Right lung (tissue), 2 donors: ENCODE measurements at regions not wholly inside any gene's neighbourhood (a gene's known extent, or its start where the extent isn't known, plus 50 kb on each side); places are given as distances from the start of the nearest gene placed in this dataset.
A peak's percentile ranks its signal among the peaks of the same experiment; 100 is the strongest.

ENCODE experiments used
- DNase-seq, 2 donors: peaks; one replicate each; pipeline ENCODE4 v3.0.0-alpha.2; 2013

DNA sequence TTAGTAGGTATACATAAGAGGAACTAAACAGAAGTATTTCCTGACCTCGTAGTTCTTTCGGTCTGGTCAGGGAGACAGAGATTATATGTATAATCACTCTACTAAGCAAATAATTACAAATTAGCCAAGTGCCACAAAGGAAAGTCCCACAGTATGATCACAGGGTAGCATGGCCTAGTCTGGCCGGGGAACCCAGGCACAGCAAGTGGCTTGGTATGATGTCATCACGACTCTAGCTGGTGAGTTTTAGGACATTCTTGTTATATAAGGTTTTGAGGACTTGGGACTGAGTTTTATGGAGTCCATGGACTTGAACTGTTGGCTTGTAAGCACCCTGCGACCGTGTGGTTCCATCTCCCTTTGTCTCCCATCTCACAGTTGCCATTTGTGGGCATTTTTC is 316.5 kb upstream of the ZFHX3 start:
- no peak for DNase-seq

DNA sequence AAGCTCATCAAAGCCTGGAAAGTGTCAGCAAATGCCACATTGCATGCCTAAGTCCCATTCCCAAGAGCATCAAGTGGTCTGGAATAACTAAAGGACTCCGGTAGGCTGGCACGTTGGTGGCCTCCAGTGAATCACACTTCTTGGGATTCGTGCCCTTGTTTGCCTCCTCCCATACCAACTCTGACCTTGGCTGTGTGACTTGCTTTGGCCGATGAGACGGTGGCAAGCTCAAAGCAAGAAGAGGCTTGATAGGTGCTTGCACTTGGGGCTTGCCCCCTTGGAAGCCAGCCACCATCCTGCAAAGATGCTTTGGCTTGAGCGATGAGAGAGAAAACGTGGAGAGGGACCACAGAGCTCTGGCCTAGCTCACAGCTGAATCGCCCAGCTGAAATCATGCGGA is 313.1 kb upstream of the ZFHX3 start:
- no peak for DNase-seq

DNA sequence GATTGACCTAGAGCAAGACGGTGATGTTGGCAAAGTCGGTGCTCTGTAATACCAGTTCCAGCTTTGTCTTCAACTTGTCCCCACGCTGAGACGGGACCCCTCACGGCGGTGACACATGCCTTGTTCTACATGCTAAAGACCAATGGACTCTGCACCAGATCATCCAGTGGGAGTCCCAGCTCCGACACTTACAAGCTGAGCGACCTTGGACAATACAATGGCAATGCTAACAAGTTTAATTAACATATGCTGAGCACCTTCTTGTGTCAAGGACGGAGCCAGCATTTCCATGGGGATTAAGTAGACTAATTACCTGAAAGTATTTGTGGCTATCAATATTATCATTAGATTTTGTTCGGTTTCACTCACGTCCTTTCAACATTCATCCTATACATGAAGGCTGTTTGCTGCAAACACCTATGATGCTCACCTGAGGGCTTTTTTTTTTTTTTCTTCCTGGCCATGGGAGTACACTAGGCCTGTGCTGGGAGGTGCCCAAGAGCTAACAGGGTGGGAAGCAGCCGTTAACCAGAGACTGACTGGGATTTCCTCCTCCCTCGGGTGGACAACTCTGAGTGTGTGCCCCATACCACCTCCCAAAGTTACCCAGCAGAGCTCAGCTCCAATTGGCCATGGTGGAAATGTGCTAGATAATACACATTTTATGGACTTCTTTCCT is 308.6 kb upstream of the ZFHX3 start:
- DNase-seq = no peak

DNA sequence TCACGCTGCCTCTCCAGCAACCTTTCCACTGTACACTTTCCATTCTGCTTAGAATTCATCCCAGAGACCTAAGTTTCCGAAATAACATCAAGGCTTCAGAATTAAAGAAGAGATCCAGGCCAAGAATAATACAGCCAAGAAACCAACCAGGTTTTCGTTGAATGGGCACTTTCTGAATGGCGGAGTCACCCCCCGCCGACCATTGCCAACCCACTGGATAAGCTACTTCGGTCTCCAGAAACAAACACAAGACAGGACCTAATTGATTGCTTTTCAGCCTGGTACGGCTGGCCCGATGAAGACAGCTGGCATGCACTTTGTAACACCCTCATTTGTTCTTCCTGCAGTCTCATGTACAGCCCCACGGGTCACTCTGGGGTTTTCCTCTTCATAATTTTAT is 308.1 kb upstream of the ZFHX3 start:
- DNase-seq = no peak

DNA sequence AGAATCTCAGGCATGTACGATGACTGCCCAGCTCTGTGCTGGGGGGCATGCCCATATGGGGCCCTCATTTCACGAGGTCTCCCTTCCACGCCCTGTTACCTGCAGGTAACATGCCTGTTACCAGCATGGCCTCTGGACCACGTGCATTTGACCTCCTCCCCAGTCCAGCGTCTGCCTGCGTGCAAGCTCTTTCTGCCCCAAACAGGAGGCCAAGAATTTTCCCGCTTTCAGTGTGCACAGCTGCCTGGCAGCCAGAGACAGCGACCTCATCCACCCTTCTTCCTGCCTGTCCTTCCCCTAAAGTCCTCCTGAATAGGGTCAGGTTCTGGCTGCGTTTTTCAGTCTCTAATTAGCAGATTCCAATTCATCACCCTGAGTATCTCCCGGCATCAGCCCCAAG is 306.5 kb upstream of the ZFHX3 start:
- DNase-seq = no peak

- no peak for DNase-seq
Observed at GRCh38 chr16:73350707-73351452, 303.0 kb upstream of the ZFHX3 start.

DNA sequence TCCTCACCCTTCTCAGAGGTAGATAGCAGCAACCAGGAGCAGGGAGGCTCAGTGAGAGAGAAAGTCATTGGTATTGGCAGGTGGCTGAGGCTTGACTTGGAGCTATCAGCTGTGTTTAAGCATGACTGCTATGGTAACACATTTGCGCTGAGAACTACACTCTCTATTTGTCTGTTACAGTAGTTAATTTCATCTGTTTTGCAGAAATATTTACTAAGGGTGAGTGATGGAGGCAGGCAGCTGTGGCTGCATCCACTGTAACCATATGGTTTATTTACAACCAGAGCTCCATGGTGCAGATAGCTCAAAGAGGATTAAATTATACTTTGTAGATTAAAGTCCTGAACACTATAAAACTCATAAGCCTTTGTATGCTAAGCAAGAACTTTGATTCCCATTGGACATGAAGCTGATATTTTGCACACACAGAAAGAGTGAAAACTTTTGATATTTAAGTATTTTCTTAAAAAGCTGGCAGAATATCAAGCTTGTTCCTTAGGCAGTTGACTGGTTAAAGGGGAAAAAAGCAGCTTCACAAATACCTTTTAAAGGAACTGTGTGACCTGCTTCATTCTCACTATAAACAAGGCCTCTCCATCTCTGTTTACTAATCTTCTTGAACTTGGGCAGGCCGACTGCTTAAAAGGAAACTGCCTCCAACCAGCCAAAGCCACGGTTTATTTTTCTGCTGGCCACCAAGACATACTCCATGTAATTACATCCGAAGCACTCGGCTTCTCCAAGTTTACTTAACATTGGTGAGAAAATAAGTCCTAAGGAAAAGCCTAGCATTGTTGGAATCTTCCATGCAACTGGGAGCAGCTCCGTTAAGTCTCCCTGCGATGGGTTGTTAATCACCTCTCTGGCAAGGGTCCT is 299.8 kb upstream of the ZFHX3 start:
- peak; percentile 15 to 17 for DNase-seq

DNA sequence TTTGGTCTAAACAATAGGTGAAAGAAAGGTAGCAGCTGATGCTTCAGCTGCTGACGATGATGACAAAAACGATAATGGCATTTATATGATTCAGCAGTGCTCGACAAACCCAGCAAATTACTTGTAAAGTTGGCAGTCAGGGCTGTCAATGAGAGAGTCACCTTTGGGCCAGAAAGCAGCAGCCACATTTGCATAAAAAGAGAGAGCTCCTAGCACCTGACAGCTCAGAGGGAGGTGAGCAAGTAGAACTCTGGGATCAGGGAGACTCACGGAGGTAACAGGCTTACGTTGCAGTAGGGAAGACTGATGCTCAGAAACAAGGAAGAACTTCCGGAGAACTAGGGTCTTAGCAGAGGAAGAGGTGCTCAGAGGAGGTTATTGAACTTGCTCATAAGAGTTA is 291.9 kb upstream of the ZFHX3 start:
- no peak for DNase-seq

DNA sequence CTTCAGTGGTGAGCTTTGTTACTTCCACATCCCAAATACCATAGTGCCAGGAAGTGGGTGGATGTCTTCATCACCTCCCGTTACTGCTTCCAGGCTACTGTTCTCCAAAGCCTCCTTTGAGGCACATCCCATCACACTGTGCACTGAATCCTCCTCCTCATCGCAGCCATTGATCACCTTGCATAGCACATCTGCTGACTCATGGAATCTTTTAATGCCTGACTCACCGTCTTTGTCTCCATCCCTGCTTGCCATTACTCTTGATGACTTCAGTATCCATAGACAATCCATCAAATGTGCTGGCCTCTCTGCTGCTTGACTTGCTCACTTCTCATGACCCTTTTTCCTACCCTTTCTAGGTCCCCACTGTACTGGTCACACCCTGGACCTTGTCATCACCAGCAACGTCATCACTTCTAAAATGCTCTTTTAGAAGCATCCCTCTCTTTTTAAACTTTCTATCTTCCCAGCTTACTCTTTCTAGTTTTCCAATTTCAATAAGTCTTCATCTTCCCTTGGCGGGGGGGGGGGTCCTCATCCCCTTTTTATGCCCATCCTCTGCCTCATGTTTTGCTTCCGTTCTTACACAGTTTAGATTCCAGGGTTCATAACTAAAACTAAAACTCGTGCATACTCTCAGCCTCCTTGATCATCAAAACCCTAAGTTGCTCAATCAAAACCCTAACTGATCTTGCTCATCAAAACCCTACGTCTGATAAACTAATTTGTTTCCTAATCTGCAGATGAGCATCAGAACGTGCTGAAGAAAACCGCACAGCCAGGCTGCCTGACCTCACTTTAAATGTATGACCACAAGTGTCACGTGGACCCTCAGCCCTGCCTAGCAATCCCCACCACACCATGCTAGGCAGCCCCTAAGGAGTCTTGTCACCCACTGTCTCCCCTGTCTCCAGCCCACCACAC is 289.7 kb upstream of the ZFHX3 start:
- DNase-seq = no peak

DNA sequence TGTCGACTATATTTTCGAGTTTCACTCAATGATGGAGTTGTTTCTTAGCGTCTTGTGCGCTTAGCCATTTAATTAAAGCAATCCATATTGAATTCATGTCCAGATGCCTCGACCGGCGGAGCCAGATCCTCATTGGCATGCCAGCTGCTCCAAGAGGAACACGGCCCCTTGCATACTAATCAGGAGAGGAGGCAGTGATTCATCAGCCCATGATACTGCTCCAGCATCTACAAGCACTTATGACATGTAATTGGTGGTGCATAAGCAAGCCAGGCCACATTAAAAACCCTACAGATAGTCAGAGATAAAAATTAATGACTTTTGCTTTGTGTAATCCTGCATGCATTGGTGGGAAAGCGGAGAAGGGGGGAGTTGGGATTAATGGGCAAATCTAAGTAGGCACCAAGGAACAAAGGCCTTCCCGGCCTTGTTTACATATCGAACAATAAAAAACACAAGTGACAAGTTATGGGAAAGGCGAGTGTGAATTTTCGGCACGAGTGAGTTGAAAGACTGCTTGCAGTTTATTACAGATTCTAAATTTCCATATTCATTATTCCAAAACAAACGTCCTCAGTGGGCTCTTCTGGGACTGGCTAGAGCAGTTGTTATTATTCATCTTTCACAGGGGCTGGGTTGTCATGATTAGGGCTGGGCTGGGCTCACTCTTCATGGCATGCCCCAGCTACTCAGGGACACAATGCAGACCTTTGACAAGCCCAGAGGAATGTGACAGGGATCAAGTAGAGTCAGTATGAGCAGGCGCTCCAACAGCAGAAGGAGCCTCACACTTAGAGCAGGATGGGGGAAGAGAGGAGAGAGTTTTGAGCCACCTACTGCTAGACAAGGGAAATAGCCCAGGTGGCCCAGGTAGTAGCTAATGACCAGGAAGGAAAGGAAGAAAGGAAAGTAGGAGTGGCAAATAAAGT is 281.7 kb upstream of the ZFHX3 start:
- DNase-seq = no peak

DNA sequence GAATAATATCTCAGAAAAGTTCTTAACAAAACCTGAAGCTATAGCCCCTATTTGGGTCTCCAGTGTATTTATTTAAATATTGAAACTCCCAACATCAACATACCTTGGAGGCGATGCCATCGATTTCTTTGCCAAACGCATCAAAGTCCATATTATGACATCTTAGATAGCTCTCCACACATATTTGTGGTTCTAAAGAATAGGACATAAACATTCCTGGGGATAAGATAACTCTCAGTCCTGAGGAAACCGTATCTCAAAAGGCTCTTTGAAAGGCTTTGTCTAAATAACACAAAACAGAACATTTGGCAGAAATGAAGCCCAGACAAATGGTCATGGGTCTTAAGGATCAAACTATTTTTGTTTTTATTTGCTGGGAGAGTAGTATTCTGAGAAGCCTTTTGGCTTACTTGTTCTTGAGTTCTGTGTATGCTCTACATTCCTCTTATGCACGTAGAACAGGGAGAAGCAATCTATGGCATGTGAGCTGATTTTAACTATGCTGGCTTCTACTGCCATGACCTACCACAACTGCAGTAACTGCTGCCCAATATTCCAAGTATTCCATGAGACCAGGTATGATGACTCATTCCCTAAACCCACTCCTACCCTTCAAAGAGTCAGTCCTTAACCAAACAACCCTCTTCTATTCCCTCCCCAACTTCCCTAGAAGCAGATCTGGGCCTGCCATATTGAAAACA is 279.0 kb upstream of the ZFHX3 start:
- DNase-seq = no peak

DNA sequence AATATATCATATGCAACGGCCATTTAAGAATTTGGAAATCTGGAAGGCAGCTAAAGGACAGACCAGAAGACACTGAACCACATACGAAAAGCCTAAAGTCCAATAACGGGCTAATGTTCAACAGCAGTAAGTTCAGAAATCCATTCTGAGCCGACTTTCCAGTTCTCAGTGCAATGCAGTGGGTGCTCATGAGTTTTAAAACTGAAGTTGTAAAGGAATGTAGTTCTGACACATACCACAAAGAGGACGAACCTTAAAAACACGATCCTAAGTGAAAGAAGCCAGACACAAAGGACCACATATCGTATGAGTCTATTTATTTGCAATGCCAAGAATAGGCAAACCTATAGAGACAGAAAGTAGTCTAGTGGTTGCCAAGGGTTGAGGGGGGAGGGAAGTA is 278.3 kb upstream of the ZFHX3 start:
- DNase-seq = no peak

DNA sequence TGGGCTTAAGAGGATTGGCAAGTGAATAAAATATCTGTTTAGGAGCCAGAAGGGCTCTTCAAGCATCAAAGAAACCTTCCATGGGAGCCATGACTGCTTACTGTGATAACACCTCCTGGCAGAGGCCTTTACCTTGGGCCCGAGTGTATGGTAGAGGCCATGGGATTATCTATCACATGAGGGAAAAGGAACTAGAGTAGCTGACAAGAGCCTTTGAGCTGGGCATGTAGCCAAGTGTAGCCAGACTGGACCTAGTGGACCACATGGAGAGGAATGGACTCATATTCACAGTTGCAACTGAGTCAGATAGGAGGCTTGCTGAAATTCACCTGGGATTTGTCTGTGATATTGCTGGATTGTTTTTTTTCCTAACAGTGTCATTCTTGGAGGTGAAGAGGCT is 276.0 kb upstream of the ZFHX3 start:
- no peak for DNase-seq

DNA sequence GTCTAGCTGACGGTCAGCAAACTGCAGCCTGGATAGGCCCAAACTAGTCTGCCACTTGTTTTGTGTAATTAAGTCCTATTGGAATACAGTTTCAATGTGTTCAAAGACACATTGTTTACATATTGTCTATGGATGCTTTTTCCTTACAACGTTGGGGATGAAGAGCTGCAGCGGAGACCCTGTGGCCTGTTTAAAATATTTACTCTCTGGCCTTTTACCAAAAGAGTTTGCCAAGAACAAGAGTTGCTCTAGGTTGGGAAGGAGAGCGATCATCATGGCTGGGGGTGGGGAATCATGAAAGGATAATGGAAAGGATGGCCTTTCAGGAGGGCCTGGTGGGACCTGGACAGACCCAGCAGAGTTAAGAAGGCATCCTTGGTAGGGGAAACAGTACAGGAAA is 274.9 kb upstream of the ZFHX3 start:
- peak in 1 of 2 donors; percentile 28 for DNase-seq

DNA sequence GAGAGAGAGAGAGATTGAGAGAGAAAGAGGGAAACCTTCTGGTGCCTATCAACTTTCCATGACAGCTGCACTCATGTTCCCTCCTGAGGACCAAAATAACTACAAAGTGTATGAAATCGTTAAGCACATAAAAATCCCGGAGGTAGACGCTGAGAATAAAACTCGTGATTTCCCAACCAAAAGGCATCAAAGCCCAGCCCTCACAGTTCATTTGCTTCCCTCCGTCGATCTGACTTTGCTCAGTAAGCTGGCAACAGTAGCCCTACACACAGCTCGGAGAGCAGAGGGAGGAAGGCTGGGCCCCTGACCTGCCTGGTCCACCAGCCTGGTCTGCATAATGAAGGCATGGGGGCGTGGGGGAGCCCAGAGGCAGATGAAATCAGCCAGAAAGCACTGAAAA is 273.9 kb upstream of the ZFHX3 start:
- DNase-seq = peak; percentile 40 to 49

DNA sequence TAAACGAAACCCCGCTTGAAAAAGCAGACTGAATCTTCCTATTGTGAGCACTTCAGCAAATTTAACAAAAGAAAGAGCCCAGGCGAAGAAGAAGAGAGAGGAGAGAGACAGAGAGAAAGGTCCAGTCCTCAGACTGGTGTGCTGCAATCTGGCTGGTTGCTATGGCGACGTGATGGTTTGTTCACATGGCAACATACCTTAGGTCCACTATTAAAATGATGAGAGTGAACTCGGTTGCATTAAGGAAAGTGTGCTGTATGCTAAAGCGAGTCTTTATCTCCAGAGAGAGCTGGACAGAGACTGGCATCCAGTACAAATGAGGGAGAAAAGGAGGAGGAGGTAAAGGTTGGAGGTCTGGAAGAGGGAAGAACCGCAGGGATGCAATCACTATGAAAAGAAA is 271.8 kb upstream of the ZFHX3 start:
- no peak for DNase-seq

DNA sequence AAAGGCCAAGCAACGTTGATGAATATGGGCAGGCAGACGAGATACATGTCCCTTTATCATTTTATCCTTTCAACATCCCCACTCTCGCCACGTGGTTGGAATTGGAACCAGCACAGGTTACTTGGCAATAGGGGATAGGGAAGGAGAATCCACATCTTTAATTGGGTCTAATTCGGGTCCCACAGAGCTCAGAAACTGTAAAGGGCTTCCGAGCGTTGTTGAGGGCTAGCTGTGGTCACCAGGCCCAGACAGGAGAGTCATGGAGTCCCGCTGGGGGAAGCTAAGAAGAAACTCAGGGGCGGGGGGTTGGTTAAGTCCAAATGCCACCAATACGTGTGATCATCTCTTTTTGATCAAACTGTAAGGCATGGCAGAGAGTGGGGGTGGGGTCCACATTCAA is 271.3 kb upstream of the ZFHX3 start:
- DNase-seq = no peak

DNA sequence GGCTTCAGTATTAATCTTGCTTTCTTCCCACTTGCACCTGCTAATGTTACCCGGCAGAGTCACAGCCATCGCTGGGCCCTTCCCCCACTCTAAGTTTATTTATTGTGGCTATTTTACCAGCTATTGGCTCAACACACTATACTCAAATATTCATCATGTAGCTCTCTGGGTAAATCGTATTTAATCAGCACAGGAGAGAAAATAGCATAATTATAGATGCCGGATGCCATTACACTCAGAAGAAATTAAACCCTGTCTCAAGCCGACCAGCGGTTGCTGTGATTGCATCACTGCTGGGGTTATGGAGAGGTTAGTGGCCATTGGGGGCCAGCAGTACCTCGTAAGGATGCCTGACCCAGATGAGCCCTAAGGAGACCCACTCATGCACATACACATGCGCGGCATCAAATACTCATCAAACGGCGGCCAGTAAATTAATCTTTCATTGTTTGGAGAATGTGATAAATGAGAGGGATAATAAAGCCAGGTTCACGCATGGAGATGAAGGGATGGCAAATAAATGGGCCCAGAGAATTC is 269.5 kb upstream of the ZFHX3 start:
- DNase-seq = no peak

- DNase-seq = no peak
Observed at GRCh38 chr16:73315645-73316044, 267.7 kb upstream of the ZFHX3 start.

GRCh38 chr16:73313950-73314349 is 266.0 kb upstream of the ZFHX3 start:
- no peak for DNase-seq
